ENCODE measurements at regions not wholly inside any gene's neighbourhood (a gene's known extent, or its start where the extent isn't known, plus 50 kb on each side); places are given as distances from the start of the nearest gene placed in this dataset.

- TF ChIP-seq JUND (IDR thresholded peaks at IDR 0.05; ENCODE audit: low read depth, low read length) (no peak), ZNF622 (IDR thresholded peaks at IDR 0.05) (no peak), POLR2AphosphoS5 (IDR thresholded peaks at IDR 0.05; ENCODE audit: low read length) (no peak), IRF4 (IDR thresholded peaks at IDR 0.05; ENCODE audit: low read depth, low read length) (no peak), ZBTB11 (CRISPR knock-in tag; IDR thresholded peaks at IDR 0.05) (no peak)
These were observed 156.0 kb downstream of the TBX22 start (continued) for GRCh38 chrX:80170581-80170980.

GRCh38 chrX:80173261-80173660 lies 158.7 kb downstream of the TBX22 start:
- H3K4me1 ChIP-seq (ENCODE audit: control insufficient read depth, insufficient read depth, low read length): no peaks in the 10 kb centered on the region
- in situ Hi-C loops (cut with MboI): no loop called here
- no peak overlapping the region for H3K9ac ChIP-seq (ENCODE audit: control insufficient read depth, insufficient read depth, low read length)
- H4K20me1 ChIP-seq (ENCODE audit: control insufficient read depth, insufficient read depth): no peaks in the 10 kb centered on the region
- H2AFZ ChIP-seq (ENCODE audit: control insufficient read depth, low read depth, low read length): no peak overlapping the region
- H3K36me3 ChIP-seq (ENCODE audit: control insufficient read depth in 2 of 2, insufficient read depth in 2 of 2, low read length in 1 of 2): no peaks in the 10 kb centered on the region
- TF ChIP-seq CEBPZ (IDR thresholded peaks at IDR 0.05; ENCODE audit: low read depth, low read length) (no peak), YY1 (IDR thresholded peaks at IDR 0.05; ENCODE audit: low read depth, low read length) (no peak), NR2C1 (IDR thresholded peaks at IDR 0.05) (no peak), FOS (IDR thresholded peaks at IDR 0.05; ENCODE audit: borderline replicate concordance, extremely low read depth, insufficient read length) (no peak), CTCF (IDR thresholded peaks at IDR 0.05 in 2 of 3, conservative IDR thresholded peaks at IDR 0.05 in 1 of 3; ENCODE audit: control insufficient read depth in 2 of 3, extremely low read depth in 1 of 3, insufficient read depth in 1 of 3, low read depth in 3 of 3, low read length in 3 of 3) (no peak), KDM1A (IDR thresholded peaks at IDR 0.05; ENCODE audit: borderline replicate concordance) (no peak), STAT1 (conservative IDR thresholded peaks at IDR 0.05) (no peak)
- H3K79me2 ChIP-seq (ENCODE audit: control insufficient read depth, insufficient read depth, low read length): no peaks in the 10 kb centered on the region
- no TSS peak for BruUV-seq (replicated peaks)
- ATAC-seq (no peak), DNase-seq (ENCODE audit: low read depth, low spot score) (no peak), FAIRE-seq (no peak)
- no peak overlapping the region for H3K4me2 ChIP-seq (ENCODE audit: control insufficient read depth, insufficient read depth)
- no peak overlapping the region for H3K4me3 ChIP-seq
- 28% methylated on average over 9 of the region's 9 CpGs for WGBS (ENCODE audit: insufficient coverage, insufficient replicate concordance, low lambda C conversion rate, missing lambda C conversion rate)
- SMC1A ChIA-PET (ENCODE audit: uncharacterized antibody, unreplicated experiment): no interaction called here
- no peak overlapping the region for H3K27ac ChIP-seq (ENCODE audit: control insufficient read depth, insufficient read depth)
- RAD21 ChIA-PET (ENCODE audit: unreplicated experiment): no interaction called here
- CTCF ChIA-PET: no interaction called here
- H3K27me3 ChIP-seq (replicated peaks in 1 of 2; ENCODE audit: control insufficient read depth in 2 of 2, insufficient read depth in 2 of 2, low read length in 1 of 2): no peaks in the 10 kb centered on the region
- intact Hi-C loops (cut with micrococcal nuclease; ENCODE audit: unreplicated experiment): no loop called here
- POLR2A ChIA-PET: no interaction called here
- no peaks in the 10 kb centered on the region for H3K9me3 ChIP-seq (replicated peaks; ENCODE audit: control insufficient read depth, insufficient read depth, low read length)

Measured in GM12878 (cell line).